Activated T-cell treated with anti-CD3 and anti-CD28 coated beads for 24 hours (primary cell): ENCODE measurements at regions not wholly inside any gene's neighbourhood (a gene's known extent, or its start where the extent isn't known, plus 50 kb on each side); places are given as distances from the start of the nearest gene placed in this dataset.
"Not testable (repeated sequence)": the region's sequence is repeated elsewhere in the genome, so short reads cannot be mapped to it uniquely, and the experiment has no call there.

Experiments used
- DNase-seq: peaks from one replicate; pipeline ENCODE4 v3.0.0-alpha.2; 2020; ENCODE audit warnings: low read depth

DNA sequence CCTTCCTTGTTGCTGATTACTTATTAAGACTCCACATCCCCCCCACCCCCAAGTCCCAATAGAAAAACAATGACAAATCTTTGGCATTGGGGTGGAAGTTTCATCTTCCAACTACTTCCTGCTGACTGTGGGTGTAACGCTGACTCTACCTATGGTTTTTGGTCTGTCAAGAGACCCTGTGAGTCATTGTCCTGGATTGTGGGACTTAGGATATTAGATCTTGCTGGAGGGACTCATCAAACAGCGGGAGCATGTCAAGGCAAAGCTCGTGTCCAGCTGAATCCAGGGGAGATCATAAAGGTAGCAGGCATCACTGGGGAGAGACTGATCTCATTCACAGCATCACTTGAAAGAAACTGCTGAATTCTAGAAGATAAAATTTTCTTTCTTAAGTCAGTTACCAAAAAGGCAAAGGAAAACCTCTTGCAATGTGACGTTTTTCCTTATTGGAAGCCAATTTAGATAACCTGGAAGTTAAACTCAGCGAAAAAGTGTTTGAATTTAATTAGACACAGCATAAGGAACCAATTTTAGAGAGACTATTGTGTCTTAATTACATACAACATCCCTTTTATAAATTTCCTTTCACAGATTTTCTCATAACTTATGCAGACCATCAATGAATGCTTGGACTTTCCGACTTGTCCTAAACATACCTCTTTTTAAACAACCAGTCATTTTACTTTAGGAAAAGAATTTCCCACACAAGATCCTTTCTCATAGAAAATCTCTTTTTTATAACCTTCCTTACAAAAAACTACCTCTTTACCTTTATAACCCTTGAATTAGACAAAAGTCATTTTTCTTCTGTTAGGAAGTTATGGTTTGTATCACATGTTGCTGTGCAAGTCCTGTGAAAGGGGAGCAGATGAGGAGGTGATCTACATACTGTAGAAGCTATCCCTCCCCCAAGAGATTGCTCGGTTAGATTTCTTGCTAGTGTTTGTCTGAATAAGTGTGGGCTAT, 94.6 kb upstream of the SCAF11 start:
- DNase-seq: no peak

DNA sequence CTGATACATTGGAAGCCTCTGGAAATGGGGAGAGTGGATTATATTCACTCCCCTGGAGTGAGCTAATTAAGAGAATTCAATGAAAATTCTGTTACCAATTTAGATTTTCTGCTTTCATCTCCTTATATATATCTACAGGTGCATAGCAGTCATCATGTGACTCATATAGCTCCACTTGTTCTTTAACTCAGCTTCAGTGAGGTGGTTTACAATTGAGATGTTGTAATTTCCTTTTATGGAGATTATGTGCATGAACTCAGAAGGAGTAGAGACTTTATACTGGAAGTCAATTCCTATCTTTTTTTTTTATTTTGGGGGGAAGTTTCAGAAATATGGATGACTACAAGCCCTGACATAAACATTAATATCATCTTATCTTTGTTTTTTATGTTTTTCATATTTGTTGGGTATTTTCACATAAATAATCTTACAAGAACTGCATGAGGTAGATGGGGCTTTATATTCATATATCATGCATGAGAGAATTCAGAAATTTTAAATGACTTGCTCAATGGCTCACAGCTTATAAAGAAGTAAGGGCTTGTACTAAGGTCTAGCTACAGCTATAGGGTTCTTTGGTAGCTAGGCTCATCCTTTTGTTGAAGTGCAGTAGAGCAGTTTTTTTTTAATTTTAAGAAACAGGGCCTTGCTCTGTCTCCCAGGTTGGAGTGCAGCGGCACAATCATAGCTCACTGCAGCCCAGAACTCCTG, 92.3 kb upstream of the SCAF11 start:
- no peak for DNase-seq

DNA sequence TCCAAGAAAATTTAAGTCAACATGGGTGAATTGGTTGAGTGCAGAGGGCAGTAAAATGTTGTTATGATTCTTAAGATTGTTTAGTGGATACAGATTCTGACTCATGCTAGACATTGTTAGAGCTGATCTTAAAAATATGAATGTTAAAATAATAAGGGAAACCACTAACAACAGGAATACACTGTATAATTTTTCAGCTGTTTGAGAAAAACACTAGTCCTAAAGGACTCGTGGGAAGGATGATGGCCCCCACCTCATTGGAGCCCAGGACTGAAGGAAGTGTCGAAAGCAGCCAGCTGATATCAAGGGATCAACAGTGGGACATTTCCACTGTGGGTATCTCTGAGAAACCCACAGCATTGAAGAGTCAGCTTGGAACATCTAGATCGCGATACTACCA, 82.9 kb upstream of the SCAF11 start:
- no peak for DNase-seq

DNA sequence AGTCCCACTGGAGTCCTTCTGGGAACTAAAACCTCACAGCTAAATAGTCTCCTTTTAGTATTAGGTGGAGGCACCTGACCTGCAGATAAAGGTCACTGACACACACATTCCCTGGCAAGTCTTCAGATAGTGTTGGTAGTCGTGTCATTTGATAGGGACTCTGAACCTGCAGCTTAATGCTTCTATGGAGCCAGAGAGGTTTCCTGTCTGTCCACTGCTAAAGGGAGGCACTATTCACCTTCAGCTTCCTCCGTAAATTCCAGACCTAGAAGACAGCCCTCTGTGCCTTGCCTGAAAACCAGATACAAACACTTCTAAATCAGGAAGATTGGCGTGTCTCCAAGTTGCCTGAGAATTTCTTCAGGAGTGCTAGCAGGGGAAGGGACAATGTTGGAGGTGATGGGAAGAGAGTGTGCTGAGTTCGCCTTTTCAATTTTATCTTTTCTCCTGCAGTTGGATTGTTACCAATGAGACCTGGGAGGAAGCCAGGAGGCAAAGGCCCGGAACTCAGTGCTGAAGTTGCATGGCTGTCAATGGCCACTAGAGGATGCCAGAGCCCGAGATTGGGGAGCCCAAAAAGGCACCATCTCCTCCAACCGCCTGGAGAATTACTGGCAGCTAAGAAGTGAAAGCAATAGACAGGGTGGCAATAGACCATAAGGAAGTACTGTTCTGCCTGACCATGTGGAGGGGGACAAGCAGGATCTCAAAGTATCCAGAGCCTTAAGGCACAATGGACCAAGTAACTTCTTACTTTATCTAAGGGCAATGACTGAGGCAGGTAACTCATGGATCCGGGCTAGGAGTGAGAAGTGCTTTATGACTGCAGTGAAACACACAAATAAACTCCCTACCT, 81.6 kb upstream of the SCAF11 start:
- peak; percentile 56 for DNase-seq

DNA sequence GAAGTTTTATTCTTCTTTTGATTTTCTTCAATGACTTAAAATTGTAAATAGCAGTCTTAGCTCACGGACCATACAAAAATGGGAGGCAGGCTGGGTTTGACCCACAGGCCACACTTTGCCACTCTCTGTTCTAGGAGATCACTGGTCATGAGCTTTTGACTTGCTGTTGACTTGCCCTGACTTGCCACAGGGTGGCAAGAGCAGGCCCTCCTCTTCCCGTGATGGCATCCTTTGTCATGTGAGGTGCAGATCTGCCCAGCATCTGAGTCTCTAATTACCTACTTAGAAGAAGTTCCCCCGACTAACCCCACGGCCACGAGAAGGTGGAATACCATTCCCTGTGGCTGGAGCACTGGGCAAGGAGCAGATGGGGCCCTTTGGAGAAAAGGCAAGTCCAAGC, 81.0 kb upstream of the SCAF11 start:
- no peak for DNase-seq

DNA sequence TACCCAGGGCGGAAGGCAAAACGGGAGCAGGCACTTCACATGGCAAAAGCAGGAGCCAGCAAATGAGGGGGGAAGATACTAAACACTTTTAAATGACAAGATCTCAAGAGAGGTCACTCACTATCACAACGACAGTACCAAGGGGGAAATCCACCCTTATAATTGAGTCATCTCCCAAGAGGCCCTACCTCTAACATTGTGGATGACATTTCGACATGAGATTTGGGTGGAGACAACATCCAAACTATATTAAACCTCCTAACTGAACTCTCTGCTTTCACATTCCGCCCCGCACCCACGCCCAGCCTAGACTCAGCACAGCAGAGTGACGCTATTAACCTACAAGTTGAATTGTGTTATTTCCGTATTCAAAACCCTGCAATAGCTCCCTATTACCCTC, 76.7 kb upstream of the SCAF11 start:
- no peak for DNase-seq

DNA sequence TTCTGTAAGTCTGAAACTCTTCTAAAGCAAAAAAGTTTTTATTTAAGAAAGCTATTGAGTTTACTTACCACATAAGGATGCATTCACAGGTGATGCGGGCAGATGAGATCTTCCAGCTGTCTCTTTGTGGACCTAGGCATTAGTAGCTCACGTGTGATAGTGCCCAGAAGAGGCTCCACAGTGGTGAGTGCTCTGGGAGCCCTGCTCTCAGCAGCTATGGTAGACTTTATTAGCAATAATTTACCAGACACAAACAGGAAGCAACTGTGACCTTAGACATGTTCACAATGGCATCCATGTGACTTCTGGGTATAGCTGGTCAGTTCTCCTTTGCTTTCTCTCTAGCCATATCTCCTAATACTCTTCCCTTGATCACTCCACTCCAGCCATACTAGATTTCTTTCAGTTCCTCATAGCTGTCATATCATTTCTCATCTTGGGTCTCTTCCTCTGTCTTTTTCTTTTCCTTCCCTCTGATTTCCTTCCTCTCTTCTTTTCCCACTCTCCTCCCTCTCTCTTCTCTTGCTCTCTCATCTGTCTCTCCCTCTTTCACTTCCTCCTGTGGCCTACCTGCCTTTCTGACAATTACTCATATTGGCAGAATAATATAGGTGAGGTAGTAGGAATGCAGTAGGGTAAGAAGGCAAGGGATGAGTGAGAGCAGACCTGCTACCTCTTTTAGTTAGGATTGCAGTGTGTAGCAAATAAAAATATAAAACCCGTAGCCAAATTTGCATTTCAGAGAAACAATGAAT, 75.2 kb upstream of the SCAF11 start:
- DNase-seq: no peak

DNA sequence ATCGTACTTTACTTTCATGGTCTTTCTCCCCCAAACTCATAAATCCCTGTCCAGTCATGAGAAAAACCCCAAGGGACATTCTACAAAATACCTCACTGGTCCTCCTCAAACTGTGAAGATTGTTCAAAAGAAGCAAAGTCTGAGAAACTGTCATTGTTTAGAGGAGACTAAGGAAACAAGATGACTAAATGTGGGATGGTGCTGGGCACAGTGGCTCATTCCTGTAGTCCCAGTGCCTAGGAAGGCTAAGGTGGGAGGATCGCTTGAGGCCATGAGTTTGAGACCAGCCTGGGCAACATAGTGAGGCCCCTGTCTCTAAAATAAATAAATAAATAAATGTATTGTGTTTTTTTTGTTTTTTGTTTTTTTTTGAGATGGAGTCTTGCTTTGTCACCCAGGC, 74.2 kb upstream of the SCAF11 start:
- DNase-seq: no peak

DNA sequence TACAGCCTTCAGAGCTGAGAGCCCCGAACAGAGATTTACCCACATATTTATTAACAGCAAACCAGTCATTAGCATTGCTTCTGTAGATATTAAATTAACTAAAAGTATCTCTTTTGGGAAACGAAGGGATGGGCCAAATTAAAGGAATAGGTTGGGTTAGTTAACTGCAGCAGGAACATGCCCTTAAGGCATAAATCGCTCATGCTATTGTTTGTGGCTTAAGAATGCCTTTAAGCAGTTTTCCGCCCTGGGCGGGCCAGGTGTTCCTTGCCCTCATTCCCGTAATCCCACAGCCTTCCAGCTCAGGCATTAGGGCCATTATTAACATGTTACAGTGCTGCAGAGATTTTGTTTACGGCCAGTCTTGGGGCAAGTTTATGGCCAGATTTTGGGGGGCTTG, 68.3 kb upstream of the SCAF11 start:
- DNase-seq: not testable (repeated sequence)

DNA sequence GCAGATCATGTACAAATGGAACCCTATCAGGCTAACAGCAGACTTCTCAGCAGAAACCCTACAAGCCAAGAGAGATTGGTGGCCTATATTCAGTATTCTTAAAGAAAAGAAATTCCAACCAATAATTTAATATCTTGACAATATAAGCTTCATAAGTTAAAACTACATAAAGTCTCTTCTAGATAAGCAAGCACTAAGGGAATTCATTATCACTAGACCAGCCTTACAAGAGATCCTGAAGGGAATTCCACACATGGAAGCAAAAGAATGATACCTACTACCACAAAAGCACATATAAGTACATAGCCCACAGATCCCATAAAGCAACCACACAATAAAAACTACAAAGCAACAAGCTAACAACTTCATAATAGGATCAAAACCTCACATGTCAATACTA, 60.4 kb upstream of the SCAF11 start:
- DNase-seq: no peak

DNA sequence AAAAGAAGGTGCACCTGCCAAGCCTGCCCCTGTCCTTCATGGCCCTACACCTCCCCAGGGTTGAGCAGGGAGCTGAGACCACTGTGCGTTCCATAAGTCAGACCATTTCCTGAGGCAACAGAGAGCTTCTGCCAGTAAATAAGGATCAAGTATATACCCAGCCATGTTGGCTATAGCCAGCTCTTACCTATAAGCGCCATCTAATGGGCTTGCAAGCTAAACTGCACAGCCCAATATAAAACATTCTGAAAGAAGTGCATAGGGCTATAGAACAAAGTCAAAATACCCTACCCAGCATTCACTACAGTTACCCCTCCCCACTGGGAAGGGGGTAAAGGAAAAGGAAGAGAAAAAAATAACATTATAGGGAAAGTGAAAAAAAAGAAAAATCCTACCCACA, 59.3 kb upstream of the SCAF11 start:
- DNase-seq: no peak

DNA sequence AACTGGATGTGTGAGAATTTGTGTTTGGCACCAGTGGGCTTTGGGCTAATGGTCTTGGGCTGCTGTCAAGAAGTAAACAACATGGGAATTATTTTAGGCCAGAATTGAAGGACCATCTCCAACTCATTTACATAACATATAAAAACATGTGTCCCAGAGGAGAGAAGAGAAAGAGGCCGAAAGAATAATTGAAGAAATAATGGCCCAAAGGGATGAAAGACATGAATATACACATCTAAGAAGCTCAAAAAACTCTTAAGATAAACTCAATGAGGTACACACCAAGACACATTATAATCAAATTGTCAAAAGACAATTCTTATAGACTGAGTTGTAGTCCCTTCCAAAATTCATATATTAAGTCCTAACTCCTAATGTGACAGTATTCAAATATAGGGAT, 56.1 kb upstream of the SCAF11 start:
- DNase-seq: no peak

DNA sequence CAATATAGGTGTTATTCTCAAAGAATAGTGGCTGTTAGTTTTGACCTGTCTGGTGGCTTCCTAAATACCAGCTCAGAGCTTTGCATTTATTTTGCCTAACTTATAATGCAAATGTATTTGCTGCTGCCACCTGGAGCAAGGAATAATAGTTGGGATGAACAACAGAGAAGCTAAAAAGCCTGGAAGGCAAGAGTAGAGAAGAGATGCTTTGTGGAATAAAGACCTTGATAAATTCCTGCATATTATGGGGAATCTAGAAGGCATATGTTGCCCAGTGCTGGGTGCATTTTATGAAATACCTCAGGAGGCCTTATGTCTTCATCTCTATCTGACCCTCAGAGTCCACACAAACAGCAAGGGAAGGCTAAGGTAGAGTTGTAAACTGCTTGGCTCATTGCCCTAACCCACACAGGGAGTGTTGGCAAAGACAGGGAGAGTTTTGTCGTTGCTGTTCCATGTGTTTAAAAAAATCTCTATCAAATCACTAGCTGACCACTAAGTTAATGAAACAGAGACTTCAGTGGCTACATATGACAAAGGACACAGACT, 53.7 kb upstream of the SCAF11 start:
- no peak for DNase-seq
